PC-3 (cell line): ENCODE measurements at regions not wholly inside any gene's neighbourhood (a gene's known extent, or its start where the extent isn't known, plus 50 kb on each side); places are given as distances from the start of the nearest gene placed in this dataset.

ENCODE experiments used
- ATAC-seq: fragments of 200-7000 bp; cut with Tn5 transposase; 2 replicates; pipeline ENCODE4 v1.9.1; 2020; ENCODE audit warnings: mild to moderate bottlenecking, moderate library complexity
- BruUV-seq: library from RNA; stranded (reverse); fragments of 400-500 nt; replicated peaks from 2 replicates; lab custom pipeline; 2021; lab: Mats Ljungman, UMichigan
- CTCF ChIA-PET: fragments of 300-600 bp; sonication (Branson Sonifier 250); formaldehyde crosslinking; loops from one replicate; lab custom pipeline; 2022; ENCODE audit warnings: antibody characterized with exemption; lab: Charles Lee
- POLR2A ChIA-PET: fragments of 300-600 bp; sonication (Branson Sonifier 250); formaldehyde crosslinking; loops from one replicate; lab custom pipeline; 2022; ENCODE audit warnings: antibody characterized with exemption; ENCODE audit not compliant: unreplicated experiment; lab: Charles Lee
- DNase-seq: peaks from one replicate; pipeline ENCODE4 v3.0.0-alpha.2; 2015
- H2AFZ ChIP-seq: fragments of 300-600 bp; sonication (generic); 2 replicates; pipeline ENCODE4 v1.6.0; 2016; ENCODE audit warnings: antibody characterized with exemption, low read length
- H3F3A ChIP-seq: fragments of 300-600 bp; sonication (generic); one replicate; pipeline ENCODE4 v1.6.0; 2017; ENCODE audit warnings: antibody characterized with exemption, low read length, control low read depth, mild to moderate bottlenecking; ENCODE audit not compliant: unreplicated experiment
- H3K27ac ChIP-seq: fragments of 300-600 bp; sonication (generic); 2 replicates; pipeline ENCODE4 v1.5.1; 2016; ENCODE audit warnings: mild to moderate bottlenecking, low read length
- H3K27me3 ChIP-seq: fragments of 300-600 bp; sonication (generic); 2 replicates; pipeline ENCODE4 v1.6.1; 2016; ENCODE audit warnings: low read length, mixed read lengths
- H3K36me3 ChIP-seq: fragments of 300-600 bp; sonication (generic); 2 replicates; pipeline ENCODE4 v1.6.1; 2016; ENCODE audit warnings: low read depth, mixed run types, low read length, mixed read lengths
- H3K4me1 ChIP-seq: fragments of 300-600 bp; sonication (generic); 2 replicates; pipeline ENCODE4 v1.5.1; 2016; ENCODE audit warnings: low read length; ENCODE audit not compliant: insufficient read depth
- H3K4me2 ChIP-seq: fragments of 300-600 bp; sonication (generic); 2 replicates; pipeline ENCODE4 v1.6.0; 2016; ENCODE audit warnings: low read length
- H3K4me3 ChIP-seq: fragments of 300-600 bp; sonication (generic); 2 replicates; pipeline ENCODE4 v1.5.1; 2016; ENCODE audit warnings: mild to moderate bottlenecking, low read length, mixed read lengths
- H3K79me2 ChIP-seq: fragments of 300-600 bp; sonication (generic); 2 replicates; pipeline ENCODE4 v1.6.1; 2017; ENCODE audit warnings: low read length, mixed read lengths
- H3K9ac ChIP-seq: fragments of 300-600 bp; sonication (generic); 2 replicates; pipeline ENCODE4 v1.6.0; 2016; ENCODE audit warnings: mild to moderate bottlenecking, low read length
- H3K9me2 ChIP-seq: fragments of 300-600 bp; sonication (generic); replicated peaks from 2 replicates; pipeline ENCODE4 v1.6.1; 2016; ENCODE audit warnings: mixed run types, low read length, mixed read lengths
- H3K9me3 ChIP-seq: fragments of 300-600 bp; sonication (generic); 2 replicates; pipeline ENCODE4 v1.6.1; 2016; ENCODE audit warnings: low read length, mixed read lengths
- H4K20me1 ChIP-seq: fragments of 300-600 bp; sonication (generic); 2 replicates; pipeline ENCODE4 v1.6.1; 2016; ENCODE audit warnings: low read length, mixed read lengths
- CTCF ChIP-seq: fragments of 300-600 bp; sonication (generic); conservative IDR thresholded peaks from 2 replicates; pipeline ENCODE4 v1.5.1; 2017; ENCODE audit warnings: antibody characterized with exemption, low read depth, mild to moderate bottlenecking, low read length
- EZH2 ChIP-seq: fragments of 300-600 bp; sonication (generic); IDR thresholded peaks from one replicate; pipeline ENCODE4 v1.6.1; 2017; ENCODE audit warnings: antibody characterized with exemption, mild to moderate bottlenecking, low read length; ENCODE audit not compliant: unreplicated experiment
- EZH2phosphoT487 ChIP-seq: fragments of 300-600 bp; sonication (generic); IDR thresholded peaks from 2 replicates; pipeline ENCODE4 v1.6.1; 2018; ENCODE audit warnings: mild to moderate bottlenecking, antibody characterized with exemption, low read length, borderline replicate concordance
- intact Hi-C: fragments of 100-400 bp; cut with micrococcal nuclease; formaldehyde crosslinking; loops from 2 replicates; pipeline ENCODE4 v1.9.0; 2023

DNA sequence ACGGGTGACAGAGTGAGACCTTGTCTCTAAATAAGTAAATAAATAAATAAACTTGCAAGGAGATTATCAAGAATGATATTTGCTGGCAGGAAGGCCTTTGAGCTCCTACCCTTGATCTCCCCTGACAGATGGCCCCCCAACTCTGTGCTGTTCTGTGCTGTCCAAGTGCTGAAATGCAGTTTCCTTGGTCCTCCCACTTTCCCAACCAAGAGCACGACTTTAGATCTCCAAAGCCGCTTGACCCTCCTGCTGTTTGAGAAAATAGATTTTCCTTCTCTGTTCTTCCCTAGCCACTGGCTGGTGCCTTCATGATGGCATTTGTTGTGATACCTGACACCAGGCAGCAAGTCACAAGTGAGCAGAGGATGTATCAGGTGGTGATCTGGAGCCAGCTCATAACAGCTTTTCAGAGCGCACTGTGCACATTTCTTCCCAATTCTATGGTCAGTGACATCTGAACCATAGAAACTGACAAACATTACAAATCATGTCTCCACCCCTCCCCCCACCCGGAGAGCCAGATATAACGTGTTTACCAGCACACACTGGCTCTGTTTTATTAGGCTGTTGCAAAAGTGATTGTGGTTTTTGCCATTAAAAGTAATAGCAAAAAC is 80.0 kb upstream of the PUM3 start:
- ATAC-seq: no peak
- intact Hi-C loops: no loop called here
- H3K4me3 ChIP-seq: no peak overlapping the region
- no peak overlapping the region for H3K9ac ChIP-seq
- no peak overlapping the region for H2AFZ ChIP-seq
- ChIA-PET POLR2A (no interaction called here), CTCF (no interaction called here)
- BruUV-seq: no TSS peak
- H3K9me2 ChIP-seq: no peaks in the 10 kb centered on the region
- H3K4me2 ChIP-seq: no peak overlapping the region
- H3K27me3 ChIP-seq: peaks cover 30% of the 10 kb centered on the region
- no peaks in the 10 kb centered on the region for H4K20me1 ChIP-seq
- DNase-seq: peak; percentile 11
- no peaks in the 10 kb centered on the region for H3K4me1 ChIP-seq
- TF ChIP-seq EZH2 (no peak), CTCF (no peak), EZH2phosphoT487 (no peak)
- no peaks in the 10 kb centered on the region for H3K79me2 ChIP-seq
- no peak overlapping the region for H3K27ac ChIP-seq
- no peaks in the 10 kb centered on the region for H3K9me3 ChIP-seq
- H3F3A ChIP-seq: no peaks in the 10 kb centered on the region
- no peaks in the 10 kb centered on the region for H3K36me3 ChIP-seq

DNA sequence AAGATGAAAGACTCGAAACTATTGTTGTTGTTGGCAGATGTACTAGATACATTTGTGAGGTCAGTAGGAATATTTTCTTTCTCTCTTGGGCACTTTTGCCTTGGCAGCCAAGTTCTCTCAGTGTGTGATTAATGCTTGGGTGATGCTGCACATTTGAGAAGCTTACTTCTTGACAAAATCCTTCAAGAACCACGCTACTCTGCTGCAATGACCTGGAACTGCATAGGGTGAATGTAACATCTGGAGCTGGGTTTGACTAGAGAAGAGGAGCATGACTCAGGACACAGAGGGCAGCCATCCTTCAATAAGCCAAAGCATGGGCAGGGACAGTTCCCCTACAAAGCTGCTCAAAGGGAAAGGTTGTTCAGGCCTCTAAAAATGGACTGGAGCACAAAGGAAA is 75.5 kb upstream of the PUM3 start:
- DNase-seq: no peak

More for the DNA sequence above, 75.5 kb upstream of the PUM3 start:
- BruUV-seq: no TSS peak
- Histone ChIP-seq H3K79me2 (no peaks in the 10 kb centered on the region), H3F3A (no peaks in the 10 kb centered on the region), H3K4me2 (no peak overlapping the region), H3K9me3 (no peaks in the 10 kb centered on the region), H3K27me3 (peaks cover 21% of the 10 kb centered on the region), H3K9ac (no peak overlapping the region), H3K36me3 (no peaks in the 10 kb centered on the region), H3K9me2 (no peaks in the 10 kb centered on the region), H3K27ac (no peak overlapping the region), H3K4me1 (no peaks in the 10 kb centered on the region), H2AFZ (no peak overlapping the region), H4K20me1 (no peaks in the 10 kb centered on the region), H3K4me3 (no peak overlapping the region)
- ChIA-PET POLR2A (no interaction called here), CTCF (no interaction called here)
- intact Hi-C loops: no loop called here
- TF ChIP-seq CTCF (no peak), EZH2phosphoT487 (no peak), EZH2 (no peak)
- ATAC-seq: no peak
